ENCODE measurements at regions not wholly inside any gene's neighbourhood (a gene's known extent, or its start where the extent isn't known, plus 50 kb on each side); places are given as distances from the start of the nearest gene placed in this dataset.
A peak's percentile ranks its signal among the peaks of the same experiment; 100 is the strongest.
"Not testable (repeated sequence)": the region's sequence is repeated elsewhere in the genome, so short reads cannot be mapped to it uniquely, and the experiment has no call there.

GRCh38 chr3:187812496-187812895 lies 67.2 kb upstream of the BCL6 start:
- Histone ChIP-seq H3K4me1 (peaks cover 38% of the 10 kb centered on the region), H3K27ac (peak overlapping the region in 1 of 2 experiments; percentile 79; a peak in 1 of 6 replicates), H3K4me3 (no peak overlapping the region), H3K9me3 (no peaks in the 10 kb centered on the region), H3K4me2 (no peak overlapping the region)
- no peak for DNase-seq (ENCODE audit: low read depth in 1 of 2, low spot score in 1 of 2)
- no peak for ATAC-seq
- no peak for FAIRE-seq
- 85% methylated on average over 5 of the region's 5 CpGs for whole genome bisulfite sequencing (ENCODE audit: missing lambda C conversion rate)
- TF ChIP-seq NFE2L2 (conservative IDR thresholded peaks at IDR 0.05; ENCODE audit: low read length) (no peak), RAD21 (conservative IDR thresholded peaks at IDR 0.05 in 1 of 2, IDR thresholded peaks at IDR 0.05 in 1 of 2) (no peak), MAZ (IDR thresholded peaks at IDR 0.05; ENCODE audit: borderline replicate concordance, low read depth, low read length) (no peak), PBX3 (IDR thresholded peaks at IDR 0.05) (no peak), EHF (CRISPR knock-in tag; IDR thresholded peaks at IDR 0.05) (no peak), ZC3H11A (IDR thresholded peaks at IDR 0.05) (no peak), RFX5 (IDR thresholded peaks at IDR 0.05) (no peak), HOXB13 (CRISPR knock-in tag; IDR thresholded peaks at IDR 0.05; ENCODE audit: low read depth) (no peak), CHD2 (IDR thresholded peaks at IDR 0.05; ENCODE audit: low read length, partially characterized antibody) (no peak), REST (IDR thresholded peaks at IDR 0.05) (no peak), EHMT2 (IDR thresholded peaks at IDR 0.05; ENCODE audit: low read depth) (no peak), FOXS1 (CRISPR knock-in tag; IDR thresholded peaks at IDR 0.05) (no peak)
- ChIA-PET POLR2A (no interaction called here), CTCF (no interaction called here)

- no peak for FAIRE-seq
- H3K27ac ChIP-seq, result no peak overlapping the region
- H3K4me3 ChIP-seq, result no peak overlapping the region
- no peak for DNase-seq (ENCODE audit: low read depth in 1 of 2, low spot score in 1 of 2)
- TF ChIP-seq RCOR1 (IDR thresholded peaks at IDR 0.05; ENCODE audit: low read depth, low read length) (no peak), HOXB5 (CRISPR knock-in tag; IDR thresholded peaks at IDR 0.05) (no peak), TP53 (CRISPR knock-in tag; IDR thresholded peaks at IDR 0.05) (no peak), CHD4 (IDR thresholded peaks at IDR 0.05; ENCODE audit: borderline replicate concordance) (no peak), RFX5 (IDR thresholded peaks at IDR 0.05) (no peak), KDM5A (IDR thresholded peaks at IDR 0.05) (no peak), HOXB13 (CRISPR knock-in tag; IDR thresholded peaks at IDR 0.05; ENCODE audit: low read depth) (no peak), EHF (CRISPR knock-in tag; IDR thresholded peaks at IDR 0.05) (no peak), NR3C1 (IDR thresholded peaks at IDR 0.05) (no peak), ELK1 (IDR thresholded peaks at IDR 0.05; ENCODE audit: low read depth, low read length) (no peak)
- ChIA-PET POLR2A (no interaction called here), CTCF (no interaction called here)
- peaks cover 37% of the 10 kb centered on the region for H3K4me1 ChIP-seq
- 83% methylated on average over 1 of the region's 1 CpG for WGBS (ENCODE audit: missing lambda C conversion rate)
- no peak for ATAC-seq
- no peaks in the 10 kb centered on the region for H3K9me3 ChIP-seq
- H3K4me2 ChIP-seq, result no peak overlapping the region
Observed at GRCh38 chr3:187813198-187813597, 67.9 kb upstream of the BCL6 start.

- H3K4me1 ChIP-seq; ATAC-seq; H3K4me2 ChIP-seq; DNase-seq (ENCODE audit: low read depth in 1 of 2, low spot score in 1 of 2); H3K9me3 ChIP-seq; POLR2A ChIA-PET; FAIRE-seq; CTCF ChIA-PET; H3K27ac ChIP-seq; H3K4me3 ChIP-seq: not testable (repeated sequence)
- 83% methylated on average over 3 of the region's 3 CpGs for WGBS (ENCODE audit: missing lambda C conversion rate)
Observed at GRCh38 chr3:187817766-187818165, 72.5 kb upstream of the BCL6 start.

Data from A549 (cell line).